ENCODE measurements at regions not wholly inside any gene's neighbourhood (a gene's known extent, or its start where the extent isn't known, plus 50 kb on each side); places are given as distances from the start of the nearest gene placed in this dataset.

DNA sequence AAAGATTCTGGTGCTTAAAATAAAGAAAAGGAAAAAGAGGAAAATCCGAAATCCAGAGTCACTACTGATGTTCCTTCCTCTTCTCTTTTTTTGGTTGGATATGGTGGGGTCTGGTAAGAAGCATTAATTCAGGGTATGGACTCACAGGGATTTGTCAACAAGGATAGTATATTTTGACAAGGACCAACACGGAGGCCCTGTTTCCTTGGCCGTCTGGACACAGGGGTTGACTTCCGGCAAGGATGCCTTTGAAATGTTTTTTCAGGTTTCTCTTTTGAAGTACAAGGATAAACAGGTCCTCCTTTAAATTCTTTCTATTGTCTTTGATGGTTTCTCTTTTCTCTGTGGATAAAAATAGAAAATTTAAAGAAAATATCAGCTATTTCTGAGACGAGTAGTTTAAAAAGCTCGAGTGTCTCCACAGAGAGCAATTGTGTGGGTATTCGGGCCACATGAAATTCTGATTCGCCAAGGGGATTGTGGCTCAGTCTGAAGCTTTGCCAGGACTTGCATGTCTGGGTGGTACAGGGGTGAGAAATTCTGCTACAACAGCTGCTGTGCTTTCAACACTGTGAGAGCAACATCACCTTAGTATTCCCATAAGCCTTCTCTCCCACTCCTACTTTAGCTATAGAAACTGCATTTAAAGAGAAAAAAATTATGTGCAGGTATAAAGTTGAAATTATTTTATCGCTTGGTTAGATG lies 88.5 kb upstream of the CSRP2 start:
- TF ChIP-seq, protein P1, sequence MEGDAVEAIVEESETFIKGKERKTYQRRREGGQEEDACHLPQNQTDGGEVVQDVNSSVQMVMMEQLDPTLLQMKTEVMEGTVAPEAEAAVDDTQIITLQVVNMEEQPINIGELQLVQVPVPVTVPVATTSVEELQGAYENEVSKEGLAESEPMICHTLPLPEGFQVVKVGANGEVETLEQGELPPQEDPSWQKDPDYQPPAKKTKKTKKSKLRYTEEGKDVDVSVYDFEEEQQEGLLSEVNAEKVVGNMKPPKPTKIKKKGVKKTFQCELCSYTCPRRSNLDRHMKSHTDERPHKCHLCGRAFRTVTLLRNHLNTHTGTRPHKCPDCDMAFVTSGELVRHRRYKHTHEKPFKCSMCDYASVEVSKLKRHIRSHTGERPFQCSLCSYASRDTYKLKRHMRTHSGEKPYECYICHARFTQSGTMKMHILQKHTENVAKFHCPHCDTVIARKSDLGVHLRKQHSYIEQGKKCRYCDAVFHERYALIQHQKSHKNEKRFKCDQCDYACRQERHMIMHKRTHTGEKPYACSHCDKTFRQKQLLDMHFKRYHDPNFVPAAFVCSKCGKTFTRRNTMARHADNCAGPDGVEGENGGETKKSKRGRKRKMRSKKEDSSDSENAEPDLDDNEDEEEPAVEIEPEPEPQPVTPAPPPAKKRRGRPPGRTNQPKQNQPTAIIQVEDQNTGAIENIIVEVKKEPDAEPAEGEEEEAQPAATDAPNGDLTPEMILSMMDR (IDR thresholded peaks at IDR 0.05; ENCODE audit: extremely low read depth in 1 of 2, insufficient read depth in 1 of 2, low read depth in 1 of 2, low read length in 2 of 2), result no peak
- TF ChIP-seq POLR2A (IDR thresholded peaks at IDR 0.05; ENCODE audit: low read depth, low read length) (no peak), GATA2 (IDR thresholded peaks at IDR 0.05; ENCODE audit: insufficient read depth, insufficient read length, low read depth, low read length) (no peak), EZH2 (IDR thresholded peaks at IDR 0.05; ENCODE audit: borderline replicate concordance, low read depth, low read length, severe bottlenecking) (no peak)
